NAMALWA (cell line): ENCODE measurements at regions not wholly inside any gene's neighbourhood (a gene's known extent, or its start where the extent isn't known, plus 50 kb on each side); places are given as distances from the start of the nearest gene placed in this dataset.

Experiments used
- DNase-seq: peaks from one replicate; pipeline ENCODE4 v3.0.0-alpha.2; 2015; ENCODE audit warnings: low spot score

DNA sequence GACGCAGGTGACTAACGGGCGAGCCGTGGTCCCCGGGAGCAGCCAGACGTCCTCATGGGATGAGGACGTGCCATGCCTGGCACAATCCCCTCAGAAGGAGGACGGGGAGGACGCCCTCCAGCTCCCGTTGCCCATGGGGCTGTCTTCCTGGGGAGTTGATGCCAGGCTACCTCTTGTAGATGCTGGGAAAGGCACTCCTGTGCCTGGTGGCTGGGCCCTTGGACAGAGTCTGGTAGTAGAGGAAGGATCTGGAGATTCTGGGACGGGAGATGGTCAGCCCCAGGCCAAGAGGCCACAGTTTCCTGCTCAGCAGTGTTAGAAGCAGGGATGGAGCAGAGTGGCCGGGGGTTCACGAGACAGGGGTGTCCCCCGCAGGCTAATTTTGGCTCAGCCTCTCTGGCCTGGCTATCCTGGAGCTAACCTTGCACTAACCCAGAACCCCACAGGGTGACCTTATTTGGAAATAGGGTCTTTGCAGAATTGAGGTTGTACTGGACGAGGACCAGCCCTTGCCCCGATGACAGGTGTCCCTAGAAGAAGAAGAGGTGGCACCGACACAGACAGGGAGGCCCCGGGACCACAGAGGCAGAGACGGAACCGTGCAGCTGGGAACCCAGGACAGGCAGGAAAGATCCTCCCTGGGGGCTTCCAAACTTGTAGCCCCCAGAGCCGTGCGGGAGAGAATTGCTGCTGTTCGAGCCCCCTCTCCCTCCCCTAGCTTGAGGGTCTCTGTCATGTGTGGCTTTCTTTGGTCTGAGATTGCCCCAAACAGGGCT lies 50.1 kb upstream of the ADRA2C start:
- no peak for DNase-seq

DNA sequence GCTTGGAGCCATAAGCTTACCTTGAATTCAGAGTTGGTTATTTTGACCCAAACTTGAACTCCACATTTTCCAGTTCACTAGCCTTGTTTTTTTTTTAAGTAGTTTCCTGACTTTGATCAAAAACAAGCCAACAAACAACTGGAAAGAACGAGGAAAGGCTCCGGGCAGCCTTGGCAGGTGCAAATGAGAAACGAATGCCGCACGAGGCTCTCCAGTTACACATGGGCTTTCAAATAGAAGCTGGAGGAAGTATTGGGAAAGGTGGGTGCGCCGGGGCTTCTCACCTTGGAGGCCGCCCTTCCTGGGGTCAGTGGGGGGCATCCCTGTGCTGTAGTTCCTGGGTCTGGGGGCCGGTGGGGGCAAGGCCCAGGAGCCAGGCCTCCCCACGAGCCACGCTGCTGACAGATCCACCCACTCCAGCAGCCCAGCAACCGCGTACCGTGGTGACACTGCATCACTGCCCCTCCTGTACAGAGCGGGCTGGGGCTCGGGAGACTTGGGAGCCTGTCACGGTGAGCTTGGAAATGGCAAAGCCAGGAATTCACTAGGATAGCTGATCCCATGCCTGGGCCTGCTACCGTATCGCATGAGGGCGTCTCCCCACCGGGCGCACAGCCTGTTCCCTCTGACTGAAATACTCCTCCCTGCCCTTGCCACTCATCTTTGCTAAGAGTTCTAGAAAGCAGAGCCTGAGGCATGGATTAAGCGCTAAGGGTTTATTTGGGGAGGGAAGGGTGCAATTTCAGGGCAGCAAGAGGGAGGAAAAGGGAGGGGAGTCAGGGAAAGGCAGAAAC lies 50.9 kb upstream of the ADRA2C start:
- DNase-seq: no peak

DNA sequence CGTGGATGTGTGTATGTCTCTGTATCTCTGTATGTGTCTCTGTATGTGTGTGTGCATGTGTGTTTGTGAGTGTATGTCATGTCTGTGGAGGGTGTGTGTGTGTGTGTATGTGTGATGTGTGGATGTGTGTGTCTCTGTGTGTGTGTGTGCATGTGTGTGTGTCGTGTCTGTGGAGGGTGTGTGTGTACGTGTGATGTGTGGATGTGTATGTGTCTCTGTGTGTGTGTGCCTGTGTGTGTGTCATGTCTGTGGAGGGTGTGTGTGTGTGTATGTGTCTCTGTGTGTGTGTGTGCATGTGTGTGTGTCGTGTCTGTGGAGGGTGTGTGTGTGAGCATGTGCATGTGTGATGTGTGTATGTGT lies 51.6 kb upstream of the ADRA2C start:
- DNase-seq: no peak

DNA sequence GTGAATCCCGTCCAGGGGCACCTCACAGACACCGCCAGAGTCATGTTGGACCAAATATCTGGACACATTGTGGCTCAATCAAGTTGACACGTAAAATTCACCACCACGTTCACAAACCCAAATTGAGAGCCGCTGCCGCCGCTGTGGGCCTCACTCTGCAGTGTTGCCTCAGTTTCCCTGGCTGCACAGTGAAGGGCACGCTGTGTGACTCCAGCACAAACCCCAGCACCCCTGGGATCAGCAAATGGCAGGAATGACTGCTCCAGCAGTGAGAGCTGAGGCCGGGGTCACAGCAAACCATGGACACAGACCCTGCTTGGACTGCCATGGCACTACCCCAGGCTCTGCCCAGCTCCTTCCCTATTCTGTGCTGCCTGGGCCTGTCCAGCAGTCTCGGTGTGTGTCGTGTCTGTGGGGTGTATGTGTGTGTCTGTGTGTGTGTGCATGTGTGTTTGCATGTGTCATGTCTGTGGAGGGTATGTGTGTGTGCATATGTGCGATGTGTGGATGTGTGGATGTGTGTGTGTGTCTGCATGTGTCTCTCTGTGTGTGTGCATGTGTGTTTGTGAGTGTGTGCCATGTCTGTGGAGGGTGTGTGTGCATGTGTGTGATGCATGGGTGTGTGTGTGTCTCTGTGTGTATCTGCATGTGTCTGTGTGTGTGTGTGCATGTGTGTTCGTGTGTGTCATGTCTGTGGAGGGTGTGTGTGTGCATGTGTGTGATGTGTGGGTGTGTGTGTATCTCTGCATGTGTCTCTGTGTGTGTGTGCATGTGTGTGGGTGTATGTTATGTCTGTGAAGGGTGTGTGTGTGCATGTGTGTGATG lies 52.2 kb upstream of the ADRA2C start:
- DNase-seq: no peak

DNA sequence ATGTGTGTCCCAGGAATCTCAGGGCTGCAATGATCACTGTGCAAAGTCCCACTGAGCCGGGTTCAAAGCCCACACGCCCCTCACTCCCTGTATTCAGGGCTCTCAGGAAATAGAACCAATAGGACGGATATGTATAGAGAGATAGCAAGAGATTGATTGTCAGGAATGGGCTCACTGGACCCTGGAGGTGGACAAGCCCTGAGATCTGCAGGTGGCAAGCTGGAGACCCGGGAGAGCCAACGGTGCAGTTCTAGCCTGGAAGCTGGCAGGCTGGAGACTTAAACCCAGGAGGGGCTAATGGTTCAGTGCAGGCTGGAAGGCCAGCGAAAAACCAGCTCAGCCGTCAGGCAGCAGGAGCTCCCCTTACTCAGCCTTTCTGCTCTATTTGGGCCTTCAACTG lies 52.8 kb upstream of the ADRA2C start:
- no peak for DNase-seq

DNA sequence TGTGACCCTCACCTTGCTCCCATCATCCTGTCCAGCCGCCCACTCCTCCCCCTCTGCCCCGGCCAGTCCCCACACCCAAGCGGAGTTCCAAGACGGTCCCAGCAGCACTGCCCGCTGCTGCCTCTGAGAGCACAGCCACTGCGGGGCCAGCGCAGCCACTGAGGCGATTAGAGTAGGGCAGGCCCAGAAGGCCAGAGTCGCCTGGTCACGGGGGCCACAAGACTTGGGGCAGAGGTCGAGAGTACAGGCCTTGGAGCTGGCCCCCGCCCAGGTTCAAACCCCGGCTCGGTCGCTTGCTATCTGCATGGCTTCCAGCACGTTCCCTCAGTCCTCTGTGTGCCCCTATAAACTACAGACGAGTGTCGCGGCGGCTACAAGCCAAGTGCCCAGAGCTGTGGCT lies 53.2 kb upstream of the ADRA2C start:
- no peak for DNase-seq

DNA sequence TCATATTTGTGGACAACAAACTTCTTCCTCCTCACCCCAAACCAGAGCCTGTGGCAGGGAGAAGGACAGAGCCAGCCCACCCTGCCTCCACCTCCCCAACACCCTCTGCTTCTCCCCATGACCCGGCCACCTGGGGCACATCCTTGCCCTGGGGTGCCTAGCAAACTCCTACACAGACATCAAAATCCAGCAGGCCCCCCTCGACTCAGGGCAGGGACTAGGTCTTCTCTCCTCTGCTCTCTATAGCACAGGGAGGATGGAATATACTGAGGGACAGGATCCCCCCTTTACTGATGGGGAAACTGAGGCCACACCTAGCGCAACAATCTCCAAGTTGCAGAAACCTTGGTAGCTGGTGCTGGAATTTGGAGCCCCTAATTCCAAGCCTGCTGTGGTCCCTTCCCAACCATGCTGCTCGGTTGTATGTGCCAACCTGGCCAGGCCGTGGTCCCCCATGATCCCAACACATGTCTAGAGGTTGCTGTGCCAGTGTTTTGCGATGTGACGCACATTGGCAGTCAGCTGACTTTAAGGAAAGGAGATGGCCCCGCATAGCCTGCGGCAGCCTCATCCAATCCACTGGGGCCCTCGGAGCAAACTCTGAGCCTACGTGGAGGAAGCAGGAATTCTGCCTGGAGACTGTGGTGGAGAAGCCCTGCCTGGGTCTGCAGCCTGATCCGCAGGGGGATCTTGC lies 53.9 kb upstream of the ADRA2C start:
- DNase-seq: no peak

DNA sequence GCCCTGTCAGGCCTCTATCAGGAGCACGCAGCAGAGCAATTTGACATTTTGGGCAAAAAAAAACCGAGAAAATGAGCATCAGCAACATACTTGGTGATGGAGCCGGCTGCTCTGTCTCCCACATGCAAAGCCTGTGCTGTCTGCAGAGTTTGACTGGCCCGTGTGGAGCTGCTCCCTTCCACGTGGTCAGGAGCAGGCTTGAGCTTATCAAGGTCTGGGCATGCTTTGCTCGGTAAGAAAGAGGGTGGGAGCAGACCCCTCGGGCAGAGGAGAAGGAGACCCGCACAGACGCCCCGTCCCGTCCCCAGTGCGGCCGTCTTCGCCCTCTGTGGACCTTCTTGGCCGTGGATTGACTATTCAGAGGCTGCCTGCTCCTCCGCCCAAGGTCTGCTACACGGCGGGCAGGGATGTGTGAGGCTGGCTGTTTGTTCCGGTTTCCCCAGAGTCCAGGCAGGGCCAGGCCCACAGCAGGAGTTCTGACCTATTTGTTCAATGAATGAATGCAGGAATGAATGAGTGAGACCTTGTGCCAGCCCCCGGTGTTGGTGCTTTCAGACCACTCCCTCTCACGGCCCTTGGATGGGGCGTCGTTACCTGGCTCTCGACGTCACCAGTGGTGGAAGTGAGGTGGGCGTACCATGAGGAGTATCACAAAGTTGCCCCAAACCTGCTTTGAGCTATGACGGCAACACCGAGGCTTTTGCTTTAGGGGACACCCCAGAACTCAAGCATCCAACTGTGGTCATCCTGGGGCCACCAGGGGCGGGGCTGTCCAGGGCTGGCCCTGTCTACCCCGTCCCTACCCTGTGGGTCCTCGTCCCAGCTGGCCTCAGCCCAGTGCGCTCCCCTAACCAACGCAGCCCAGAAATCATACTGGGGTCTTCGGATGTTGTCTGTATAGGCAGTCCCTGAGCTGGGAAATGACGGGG lies 54.7 kb upstream of the ADRA2C start:
- DNase-seq: no peak

DNA sequence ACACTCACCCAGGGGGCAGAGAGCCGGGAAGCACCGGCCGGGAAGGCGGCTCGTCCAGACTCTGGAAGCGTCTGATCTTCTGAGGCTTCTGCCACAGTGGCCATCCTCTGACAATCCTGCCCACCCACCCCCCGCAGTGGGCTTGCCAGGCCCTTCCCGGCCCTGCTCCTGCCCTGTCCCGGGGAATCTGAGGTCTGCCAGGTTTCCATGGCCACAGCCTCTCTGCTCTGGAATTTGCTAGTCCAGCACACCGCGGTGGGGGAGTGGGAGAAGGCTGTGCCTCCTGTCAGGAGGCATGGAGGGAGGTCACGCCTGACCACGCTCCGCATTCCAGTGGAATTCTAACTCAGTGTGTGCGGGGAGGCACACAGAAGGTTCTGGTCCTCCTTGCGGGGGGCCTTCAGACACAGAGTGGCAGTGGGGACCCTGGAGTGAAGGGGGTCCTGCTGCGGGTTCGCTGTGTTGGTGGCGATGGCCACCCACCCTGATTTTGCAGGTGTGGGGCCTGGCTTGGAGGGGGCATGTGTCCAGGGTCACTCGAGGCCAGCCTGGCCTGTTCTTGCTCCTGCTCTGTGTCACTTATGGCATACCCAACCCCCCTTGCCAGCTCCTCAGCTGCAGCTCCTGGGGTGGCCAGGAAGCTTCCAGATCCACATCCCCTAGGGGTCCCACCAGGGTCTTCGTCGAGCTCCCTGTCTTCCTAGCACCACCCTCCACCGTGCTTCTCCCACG lies 55.6 kb upstream of the ADRA2C start:
- no peak for DNase-seq

DNA sequence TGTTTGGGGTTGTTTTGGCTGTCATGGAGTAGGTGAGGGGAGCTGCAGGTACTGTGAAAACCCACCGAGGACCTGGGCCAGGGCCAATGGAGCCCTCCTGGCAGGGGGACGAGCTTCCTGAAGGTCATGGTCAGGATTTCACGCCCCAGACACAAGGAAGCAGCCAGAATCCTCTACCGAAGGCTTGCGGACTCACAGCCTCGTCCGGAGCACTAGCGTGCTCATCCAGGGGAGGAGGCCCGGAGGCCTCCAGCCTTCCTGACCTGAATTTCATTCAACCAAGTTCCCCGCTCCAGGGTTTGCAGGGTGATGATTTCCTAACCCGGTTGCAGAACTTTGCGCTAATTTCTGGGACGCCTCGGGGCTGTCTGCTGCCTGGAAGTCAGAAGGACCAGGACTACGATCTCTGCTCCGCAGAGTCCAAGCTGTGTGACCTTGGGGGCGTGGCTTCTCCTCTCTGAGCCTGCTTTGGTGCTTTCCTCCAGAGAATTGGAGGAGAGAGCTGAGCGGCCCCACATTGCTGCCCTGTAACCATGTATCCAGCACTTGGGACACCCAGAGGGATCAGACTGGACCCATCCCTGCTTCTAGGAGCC lies 56.2 kb upstream of the ADRA2C start:
- no peak for DNase-seq

DNA sequence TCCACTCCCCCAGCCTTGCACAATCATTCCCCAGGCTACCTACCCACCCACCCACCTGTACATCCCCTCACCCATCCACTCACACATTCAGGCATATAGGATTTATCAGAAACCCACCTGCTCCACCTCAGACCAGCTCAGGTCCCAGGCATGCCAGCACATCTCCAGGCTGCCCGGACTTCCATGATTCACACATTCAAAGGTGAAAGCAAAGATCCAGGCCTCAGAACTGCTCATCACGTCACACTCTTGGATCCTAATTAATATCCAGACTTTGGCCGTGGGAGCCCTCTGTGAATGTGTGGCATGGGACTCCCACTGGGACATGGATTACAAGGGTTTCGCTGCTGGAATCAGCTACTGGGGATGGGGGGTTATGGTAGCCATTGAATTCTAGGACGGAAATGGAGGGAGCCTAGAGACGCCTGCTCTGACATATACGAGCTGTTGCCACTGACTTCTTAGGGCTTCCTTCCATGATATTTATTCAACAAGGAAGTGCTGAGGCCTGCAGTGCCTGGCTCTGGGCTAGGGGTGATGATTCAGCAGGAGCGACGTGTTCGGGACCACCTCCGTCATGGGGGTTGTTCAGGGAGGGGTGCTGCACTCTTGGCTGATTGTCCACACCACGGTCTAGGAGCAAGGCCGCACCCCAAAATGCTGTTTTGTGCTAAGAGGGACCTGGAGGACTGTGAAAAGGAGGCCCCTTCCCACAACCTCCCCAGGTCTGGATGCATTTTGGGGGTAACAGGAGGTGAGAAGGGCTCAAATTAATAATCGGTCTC lies 56.9 kb upstream of the ADRA2C start:
- DNase-seq: no peak

DNA sequence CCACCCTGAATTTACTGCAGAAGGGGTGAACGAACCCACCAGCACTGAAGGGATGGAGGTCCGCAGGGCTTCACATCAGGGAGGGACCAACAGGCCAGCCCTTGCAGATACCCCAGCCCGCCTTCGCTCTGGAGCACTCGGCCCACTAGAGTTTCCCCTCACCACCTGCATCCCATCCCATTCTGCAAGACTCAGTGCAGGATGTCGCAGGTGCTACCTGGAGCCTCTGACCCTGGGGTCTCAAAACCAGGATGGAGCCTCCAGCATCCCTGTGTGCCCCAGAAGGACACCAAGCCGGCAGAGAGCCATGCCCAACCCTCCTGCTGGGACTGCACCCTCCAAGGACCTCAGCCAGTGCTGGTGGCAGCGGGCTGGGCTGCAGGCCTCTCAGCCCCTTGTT lies 57.6 kb upstream of the ADRA2C start:
- no peak for DNase-seq

DNA sequence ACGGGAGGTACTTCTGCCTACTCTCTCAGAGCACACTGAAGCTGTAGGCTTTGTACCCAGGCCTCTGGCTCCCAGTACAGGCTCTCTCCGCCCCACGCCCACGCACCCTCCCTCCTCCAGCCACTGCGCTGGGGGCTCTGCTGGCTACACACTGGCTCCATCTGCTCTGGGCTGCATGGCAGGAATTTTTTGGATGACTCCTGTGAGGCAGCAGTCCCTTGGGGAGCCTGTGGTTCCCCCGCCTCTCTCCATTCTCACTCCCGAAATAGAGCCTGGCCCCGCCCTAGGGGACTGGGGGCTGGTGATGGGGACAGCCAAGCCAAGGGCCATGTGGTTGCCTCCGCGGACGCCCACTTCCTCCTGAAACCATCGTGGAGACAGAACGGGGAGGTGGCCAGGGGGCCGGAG lies 58.1 kb upstream of the ADRA2C start:
- no peak for DNase-seq

DNA sequence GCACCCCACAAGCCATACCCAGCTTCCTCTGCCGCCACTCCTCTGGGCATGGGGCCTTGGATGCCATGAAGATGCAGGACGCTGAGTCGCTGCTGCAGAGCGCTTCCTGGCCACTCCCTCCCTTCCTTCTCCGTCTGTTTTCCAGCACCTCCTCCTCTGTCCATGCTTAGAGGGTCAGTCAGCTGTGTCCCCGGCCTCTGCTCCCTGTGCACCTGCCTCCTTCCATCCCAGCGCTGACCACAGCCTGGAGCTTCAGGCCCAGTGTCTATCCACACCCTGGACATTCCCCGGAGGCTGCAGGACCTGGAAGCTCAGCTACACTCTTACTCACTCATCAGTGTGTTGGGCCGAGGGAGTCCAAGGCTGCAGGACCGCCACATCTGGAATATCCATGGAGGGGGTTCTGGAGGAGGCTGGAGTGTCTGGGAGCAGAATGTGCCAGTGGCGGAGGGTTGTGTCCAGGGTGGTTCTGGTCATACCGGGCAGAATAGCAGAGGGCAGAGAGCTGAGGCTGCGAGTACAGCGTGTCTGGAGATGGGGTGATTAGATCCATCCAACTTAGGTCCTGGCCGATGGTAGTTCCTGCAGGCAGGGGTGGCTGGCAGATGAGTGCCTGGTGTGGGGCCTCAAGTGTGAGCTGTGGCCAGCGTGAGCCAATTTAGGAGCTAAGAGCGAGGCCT lies 58.6 kb upstream of the ADRA2C start:
- no peak for DNase-seq

DNA sequence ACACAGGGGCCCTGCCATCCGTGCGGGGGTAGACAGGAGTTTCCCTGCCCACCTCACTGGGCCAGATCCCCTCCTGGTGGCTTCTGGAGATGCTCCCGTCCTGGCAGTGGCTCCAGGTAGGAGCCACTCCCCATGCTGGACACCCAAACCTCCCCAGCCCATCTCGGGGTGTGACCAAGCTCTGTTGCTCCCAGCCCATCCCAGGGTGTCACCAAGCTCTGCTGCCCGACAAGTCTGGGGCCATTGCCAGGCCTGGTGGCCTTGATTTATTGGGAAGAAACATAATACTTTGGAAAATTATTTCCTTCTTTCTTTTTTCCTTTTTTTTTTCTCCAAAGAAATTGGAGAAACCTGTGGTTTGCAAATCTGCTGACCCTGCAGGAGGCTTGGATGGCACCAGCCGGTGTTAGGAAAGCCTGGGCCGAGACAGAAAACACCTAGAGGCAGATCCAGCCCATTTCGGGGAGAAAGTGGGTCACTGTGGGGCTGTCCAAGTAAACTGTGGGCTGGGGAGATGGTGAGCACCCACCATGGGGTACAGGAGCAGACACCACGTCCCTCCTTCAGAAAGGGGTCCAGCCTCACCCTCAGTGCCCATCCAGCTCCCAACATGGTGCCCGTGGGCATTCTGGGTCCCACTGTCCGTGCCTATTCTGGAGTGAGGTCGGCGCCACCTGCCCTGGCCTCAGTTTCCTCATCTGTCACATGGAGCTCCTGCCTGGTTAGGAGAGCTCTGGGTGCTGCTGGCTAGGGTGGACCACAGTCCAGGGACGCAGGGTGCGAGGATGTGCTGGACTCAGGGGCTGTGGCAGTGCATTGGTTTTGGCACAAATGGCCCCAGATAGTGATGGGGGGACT lies 59.4 kb upstream of the ADRA2C start:
- DNase-seq: no peak

DNA sequence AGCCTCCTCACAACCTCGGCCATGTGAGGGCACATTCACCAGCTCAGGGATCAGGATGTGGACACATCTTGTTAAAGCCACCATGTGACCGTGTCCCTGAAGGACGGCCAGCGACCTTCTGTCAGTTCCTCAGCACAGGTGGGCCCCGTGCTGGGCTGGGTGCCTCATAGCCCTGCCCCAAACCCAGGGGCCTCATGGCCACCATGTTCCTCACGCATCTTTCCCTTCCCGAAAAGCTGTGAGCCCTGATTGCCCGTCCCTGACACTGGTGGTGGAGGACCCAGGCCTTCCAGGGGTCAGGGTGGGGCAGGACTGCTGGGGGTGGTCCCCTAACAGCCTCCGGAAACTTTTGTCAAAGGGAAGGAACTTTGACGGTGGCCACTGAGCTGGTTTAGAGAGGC lies 60.1 kb upstream of the ADRA2C start:
- no peak for DNase-seq

DNA sequence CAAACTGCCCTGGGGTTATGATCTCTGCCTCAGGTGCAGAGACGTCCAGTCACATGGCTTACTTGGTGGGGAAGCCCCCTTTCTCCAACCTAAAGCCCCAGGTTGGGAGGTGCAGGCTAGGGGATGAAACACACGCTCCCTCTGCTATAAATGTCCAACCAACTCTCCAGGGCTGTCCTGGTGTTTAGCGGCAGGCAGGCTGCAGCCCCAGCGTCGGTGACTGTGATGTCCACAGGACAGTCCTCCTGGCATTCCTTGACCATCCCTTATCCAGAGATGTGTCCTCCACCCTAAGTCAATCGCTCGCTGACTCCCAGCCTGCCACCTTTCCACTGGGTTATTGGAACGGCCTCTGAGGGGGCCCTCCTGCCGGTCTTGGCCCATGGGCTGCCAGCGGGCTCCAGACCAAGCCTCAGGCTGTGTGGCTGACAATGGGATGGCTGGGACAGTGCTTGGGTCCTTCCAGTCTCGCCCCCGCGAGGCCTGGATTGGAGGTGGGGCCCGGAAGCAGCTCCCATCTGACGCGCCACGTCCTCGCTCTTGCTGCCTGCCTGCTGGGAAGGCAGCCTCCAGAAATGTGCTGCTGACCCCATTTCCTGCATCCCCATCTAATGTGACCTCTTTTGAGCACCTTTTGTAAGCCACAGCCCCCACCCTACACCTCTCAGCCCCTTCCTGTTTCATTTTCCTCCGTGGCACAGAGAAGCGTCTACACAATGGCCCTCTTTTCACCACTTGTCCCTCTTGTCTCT lies 60.8 kb upstream of the ADRA2C start:
- DNase-seq: no peak
